HG03521 (cell line): ENCODE measurements at regions not wholly inside any gene's neighbourhood (a gene's known extent, or its start where the extent isn't known, plus 50 kb on each side); places are given as distances from the start of the nearest gene placed in this dataset.
"Not testable (repeated sequence)": the region's sequence is repeated elsewhere in the genome, so short reads cannot be mapped to it uniquely, and the experiment has no call there.

ENCODE experiments used
- ATAC-seq: cut with Tn5 transposase; IDR thresholded peaks from one replicate; pipeline ENCODE4 v1.9.1; 2021; ENCODE audit warnings: mild to moderate bottlenecking, moderate library complexity; ENCODE audit not compliant: unreplicated experiment

DNA sequence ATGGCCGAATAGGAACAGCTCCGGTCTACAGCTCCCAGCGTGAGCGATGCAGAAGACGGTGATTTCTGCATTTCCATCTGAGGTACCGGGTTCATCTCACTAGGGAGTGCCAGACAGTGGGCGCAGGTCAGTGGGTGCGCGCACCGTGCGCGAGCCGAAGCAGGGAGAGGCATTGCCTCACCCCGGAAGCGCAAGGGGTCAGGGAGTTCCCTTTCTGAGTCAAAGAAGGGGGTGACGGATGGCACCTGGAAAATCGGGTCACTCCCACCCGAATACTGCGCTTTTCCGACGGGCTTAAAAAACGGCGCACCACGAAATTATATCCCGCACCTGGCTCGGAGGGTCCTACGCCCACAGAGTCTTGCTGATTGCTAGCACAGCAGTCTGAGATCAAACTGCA is 572.8 kb upstream of the AGA start:
- not testable (repeated sequence) for ATAC-seq

DNA sequence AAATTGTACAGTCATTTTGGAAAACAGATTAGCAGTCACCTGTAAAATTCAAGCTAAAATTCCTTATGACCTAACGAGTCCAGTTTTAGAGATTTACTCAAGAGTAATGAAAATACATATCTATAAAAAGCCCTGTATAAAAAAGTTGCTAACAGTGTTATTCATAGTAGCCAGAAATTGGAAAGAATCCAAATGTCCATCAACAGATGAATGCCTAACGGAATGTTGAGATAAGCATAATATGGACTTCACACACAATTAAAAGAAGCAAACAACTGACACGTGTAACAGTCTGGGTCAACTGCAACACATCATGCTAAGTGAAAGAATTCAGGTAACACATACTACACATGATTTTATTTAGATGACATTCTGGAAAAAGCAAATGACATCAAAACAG is 584.8 kb upstream of the AGA start:
- ATAC-seq, result no peak

DNA sequence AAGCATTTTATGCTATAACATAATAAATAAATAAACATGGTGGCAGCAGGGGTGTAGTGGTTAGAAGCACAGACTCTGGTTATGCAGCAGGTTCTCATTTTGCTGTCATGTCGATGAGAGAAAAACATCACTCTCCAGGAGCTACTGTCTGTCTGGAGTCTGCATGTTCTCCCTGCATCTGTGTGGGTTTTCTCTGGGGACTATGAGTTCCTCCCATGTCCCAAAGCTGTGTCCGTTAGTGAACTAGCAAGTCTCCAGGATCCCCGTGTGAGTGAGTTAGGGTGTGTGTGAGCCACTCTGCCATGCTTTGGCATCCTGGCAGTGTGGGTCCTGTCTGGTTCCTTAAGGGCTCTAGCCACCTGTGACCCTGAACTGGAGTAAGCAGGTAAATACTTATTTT is 585.6 kb upstream of the AGA start:
- no peak for ATAC-seq

DNA sequence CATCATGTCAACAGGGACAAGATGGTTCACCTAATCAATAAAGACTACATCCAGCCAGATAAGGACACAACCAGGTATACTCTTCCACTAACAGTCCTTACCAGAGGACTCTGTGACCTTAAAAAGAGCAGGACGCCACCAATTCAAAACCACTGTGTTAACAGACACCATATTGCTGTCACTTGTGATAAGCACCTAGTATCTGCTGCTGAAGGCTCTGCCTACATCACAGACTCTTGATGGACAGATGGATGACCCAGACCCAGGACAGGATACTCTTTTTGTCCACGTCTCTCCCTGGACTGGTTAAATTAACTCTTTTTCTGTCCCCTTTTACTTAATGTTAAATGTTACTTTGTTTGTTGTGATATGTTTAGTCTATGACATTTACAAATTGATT is 586.2 kb upstream of the AGA start:
- ATAC-seq, result no peak

GRCh38 chr4:178037459-178038214 is 595.4 kb upstream of the AGA start:
- ATAC-seq, result no peak

- no peak for ATAC-seq
These were observed 614.8 kb upstream of the AGA start for GRCh38 chr4:178056996-178057395.

DNA sequence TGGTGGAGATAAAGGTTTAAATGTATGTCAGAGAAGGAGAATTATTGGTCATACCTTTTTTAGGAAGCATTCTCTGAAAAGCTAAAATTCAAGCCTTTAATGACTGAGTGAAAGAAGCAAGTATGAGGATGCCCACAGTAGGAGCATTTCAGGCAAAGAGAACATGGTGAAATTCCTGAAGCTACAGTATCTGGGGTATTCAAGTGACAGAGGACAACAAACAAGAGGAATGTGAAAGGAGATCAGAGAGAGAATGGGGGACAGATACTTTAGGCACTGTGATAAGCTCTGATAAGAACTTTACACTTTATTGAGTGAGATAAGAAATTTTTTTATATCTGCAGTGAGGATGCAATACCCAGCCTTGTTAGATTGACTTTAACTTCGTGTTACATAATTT is 621.3 kb upstream of the AGA start:
- no peak for ATAC-seq

- no peak for ATAC-seq
These were observed 624.2 kb upstream of the AGA start for GRCh38 chr4:178066338-178066941.

- no peak for ATAC-seq
These were observed 625.9 kb upstream of the AGA start for GRCh38 chr4:178068136-178068535.

- no peak for ATAC-seq
These were observed 627.9 kb upstream of the AGA start for GRCh38 chr4:178070163-178070562.

DNA sequence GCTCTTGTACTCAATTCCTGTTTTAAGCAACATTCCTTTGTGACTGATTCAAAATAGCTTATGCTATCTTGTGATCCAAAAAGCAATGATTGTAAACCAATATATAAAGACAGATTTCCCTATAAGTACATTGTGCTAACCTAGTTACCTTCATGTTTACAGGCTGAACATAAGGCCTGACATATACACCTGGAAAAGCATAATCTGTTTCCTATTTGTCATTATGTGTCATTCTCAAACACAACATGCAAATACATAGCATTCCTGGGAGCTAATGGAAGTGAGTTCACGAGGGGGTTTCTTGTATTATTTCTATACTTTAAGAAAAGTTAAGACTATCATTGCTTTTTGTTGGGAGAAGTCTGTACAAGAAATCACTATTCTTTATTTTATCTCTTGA is 638.1 kb upstream of the AGA start:
- ATAC-seq, result no peak

DNA sequence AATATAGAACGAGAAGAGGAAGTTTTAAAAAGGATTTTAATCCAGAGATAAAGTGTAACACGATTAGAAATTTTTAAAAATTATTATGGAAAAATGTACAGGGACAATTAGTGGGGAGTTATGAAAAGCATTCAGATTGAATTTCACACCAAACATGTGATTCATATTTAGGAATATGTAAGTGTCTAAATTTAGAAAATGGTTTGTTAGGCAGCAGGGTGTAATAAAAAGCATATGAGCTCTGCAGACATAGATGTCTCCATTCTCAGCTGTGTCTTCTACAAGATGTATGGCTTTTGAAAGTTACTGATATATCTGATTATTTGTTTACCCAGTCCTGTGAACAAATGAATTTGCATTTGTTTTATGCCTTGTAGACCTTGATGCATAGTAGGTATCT is 638.9 kb upstream of the AGA start:
- ATAC-seq, result no peak

- no peak for ATAC-seq
These were observed 639.7 kb upstream of the AGA start for GRCh38 chr4:178081896-178082295.

DNA sequence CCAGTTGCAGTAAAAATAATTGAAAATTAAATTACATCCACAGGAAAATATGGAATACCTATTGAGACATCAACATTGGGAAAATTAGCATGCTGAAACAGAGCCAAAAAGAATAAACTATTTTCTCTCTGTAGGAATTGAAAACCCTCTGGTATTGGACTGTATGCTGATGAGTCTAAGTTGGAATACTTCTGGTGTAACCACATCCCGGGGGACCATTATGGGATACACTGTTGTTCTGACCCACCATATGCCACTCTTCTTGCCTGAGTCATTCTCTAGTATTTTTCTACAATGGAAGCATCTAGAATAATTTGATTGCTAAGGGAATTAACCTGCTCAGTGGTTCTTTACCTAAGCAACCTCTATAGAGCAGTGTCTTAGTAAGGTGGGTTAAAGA is 640.7 kb upstream of the AGA start:
- ATAC-seq, result no peak

GRCh38 chr4:178083968-178084367 is 641.7 kb upstream of the AGA start:
- no peak for ATAC-seq

DNA sequence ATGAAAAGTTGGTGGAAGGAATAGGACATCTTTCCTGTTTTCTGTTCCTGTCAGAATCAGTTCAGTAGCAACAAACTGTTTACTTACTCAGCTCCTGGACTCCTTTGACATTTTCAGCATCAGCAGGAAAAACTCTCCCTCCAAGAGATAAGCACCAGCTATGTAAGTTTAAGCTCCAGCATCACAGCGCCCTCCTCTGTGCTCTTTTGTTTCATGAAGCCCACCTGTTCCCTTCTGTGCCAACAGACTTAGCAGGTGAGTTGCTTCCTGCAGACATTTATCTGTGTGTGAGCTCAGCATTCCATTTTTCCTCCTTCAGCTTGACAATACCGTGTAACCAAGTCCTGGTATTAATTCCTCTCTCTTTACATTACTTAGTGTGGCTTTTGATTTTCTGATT is 644.1 kb upstream of the AGA start:
- ATAC-seq, result no peak

DNA sequence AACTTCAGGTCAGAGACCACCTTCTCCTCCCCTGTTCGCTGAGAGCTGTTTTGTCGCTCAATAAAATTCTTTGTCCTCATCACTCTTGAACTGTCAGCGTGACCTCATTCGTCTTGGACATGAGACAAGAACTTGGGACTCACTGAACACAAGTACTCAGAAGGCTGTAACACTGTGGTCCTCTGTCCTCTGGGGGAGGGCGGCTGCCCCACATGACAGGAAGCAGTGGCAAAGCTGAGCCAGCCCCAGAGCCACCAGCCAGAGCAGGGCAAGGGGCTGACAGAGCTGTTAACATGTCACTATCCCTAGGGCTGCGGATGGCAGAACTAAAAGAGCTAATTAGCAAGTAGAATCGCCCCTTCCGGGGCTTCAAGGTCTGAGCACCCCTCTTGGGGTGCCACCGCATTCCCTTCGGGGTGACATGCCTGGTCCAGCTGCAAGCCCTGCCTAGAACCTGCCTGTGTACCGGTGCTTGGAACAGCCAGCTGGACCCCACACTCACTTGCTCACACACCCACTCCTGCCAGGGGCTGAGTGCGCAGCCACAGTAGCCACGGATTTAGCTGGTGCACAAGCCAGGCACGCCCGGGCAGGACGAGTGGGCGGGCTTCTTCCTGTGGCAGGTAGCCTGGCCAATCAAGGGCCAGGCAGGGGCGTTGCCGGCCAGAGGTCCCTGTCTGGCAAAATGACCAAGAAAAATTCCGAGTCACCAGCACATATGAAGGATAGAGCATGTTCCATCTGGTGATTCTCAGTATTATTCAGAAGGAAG is 648.6 kb upstream of the AGA start:
- ATAC-seq, result no peak

DNA sequence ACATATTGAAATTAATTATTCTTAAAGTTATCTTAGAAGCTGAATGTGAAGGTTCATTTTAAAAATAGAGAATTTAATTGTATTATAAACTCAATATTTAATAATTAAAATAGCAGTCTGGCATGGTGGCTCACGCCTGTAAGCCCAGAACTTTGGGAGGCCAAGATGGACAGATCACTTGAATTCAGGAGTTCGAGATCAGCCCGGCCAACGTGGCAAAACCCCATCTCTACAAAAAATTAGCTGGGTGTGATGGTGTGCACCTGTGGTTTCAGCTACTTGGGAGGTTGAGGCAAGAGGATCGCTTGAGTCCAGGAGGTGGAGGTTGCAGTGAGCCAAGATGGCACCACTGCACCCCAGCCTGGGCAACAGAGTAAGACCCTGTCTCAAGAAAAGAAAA is 659.9 kb upstream of the AGA start:
- ATAC-seq, result no peak

GRCh38 chr4:178105242-178105641 is 663.0 kb upstream of the AGA start:
- no peak for ATAC-seq

GRCh38 chr4:178136736-178137345 is 694.6 kb upstream of the AGA start:
- no peak for ATAC-seq

DNA sequence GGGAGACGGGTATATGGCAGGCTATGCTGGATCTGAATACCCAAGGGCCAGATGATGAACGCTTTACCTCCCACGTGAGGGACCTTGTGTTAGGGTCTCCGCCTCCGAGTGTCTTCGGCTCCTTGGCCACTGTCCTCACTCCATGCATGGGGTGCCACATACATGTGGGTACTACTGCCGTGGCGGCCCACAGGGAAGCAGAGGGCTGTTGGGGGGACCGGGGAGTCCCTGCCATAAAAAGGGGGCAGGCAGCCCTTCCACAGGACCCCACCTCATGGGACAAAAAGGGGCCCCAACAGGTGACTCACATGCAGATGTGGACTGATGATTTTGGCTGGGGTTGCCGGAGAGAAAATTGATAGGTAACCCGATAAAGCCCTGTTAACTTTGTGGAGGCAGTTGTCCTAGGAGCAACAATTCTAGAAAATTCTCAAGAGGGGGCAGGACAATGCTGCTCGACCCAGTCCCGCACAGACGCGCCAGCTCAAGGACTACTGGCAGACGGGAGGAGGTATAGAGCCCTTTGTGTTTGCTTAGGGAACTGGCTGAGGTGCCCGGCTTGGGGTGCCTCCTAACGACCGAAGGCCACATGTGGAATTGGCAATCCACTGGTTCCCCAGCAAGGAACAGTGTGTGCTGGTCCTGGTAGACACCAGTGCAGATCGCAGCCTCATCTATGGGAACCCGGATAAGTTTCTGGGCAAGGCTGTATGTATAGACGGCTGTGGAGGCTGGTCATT is 695.7 kb upstream of the AGA start:
- no peak for ATAC-seq
